Liver (tissue), 7 donors: ENCODE measurements at regions not wholly inside any gene's neighbourhood (a gene's known extent, or its start where the extent isn't known, plus 50 kb on each side); places are given as distances from the start of the nearest gene placed in this dataset.

ENCODE experiments used
- DNase-seq: peaks from one replicate; pipeline ENCODE4 v3.0.0-alpha.2; 2017; ENCODE audit warnings: low spot score
- H3K27ac ChIP-seq, 2 donors: one replicate each; pipeline ENCODE4 v1.7.0; 2013; ENCODE audit warnings: inconsistent platforms in 2 of 2, low read length in 2 of 2, control low read depth in 1 of 2, low read depth in 1 of 2, mild to moderate bottlenecking in 1 of 2
- H3K27me3 ChIP-seq, 4 donors: one replicate each; pipeline versions ENCODE4 v1.6.1 to v1.7.0; 2013; ENCODE audit warnings: low read length in 3 of 4, inconsistent platforms in 1 of 4, mild to moderate bottlenecking in 1 of 4, moderate library complexity in 1 of 4; ENCODE audit not compliant: control insufficient read depth in 4 of 4, insufficient read depth in 4 of 4
- H3K36me3 ChIP-seq, 4 donors: one replicate each; pipeline versions ENCODE4 v1.6.1 to v1.7.0; 2013; ENCODE audit warnings: low read length in 3 of 4, mild to moderate bottlenecking in 3 of 4, low read depth in 1 of 4, moderate library complexity in 1 of 4; ENCODE audit not compliant: control insufficient read depth in 4 of 4, insufficient read depth in 3 of 4
- H3K4me1 ChIP-seq, 4 donors: one replicate each; pipeline versions ENCODE4 v1.6.1 to v1.7.0; 2013; ENCODE audit warnings: low read length in 3 of 4, mild to moderate bottlenecking in 3 of 4, moderate library complexity in 1 of 4; ENCODE audit not compliant: control insufficient read depth in 4 of 4, insufficient read depth in 4 of 4
- H3K4me3 ChIP-seq, 3 donors: one replicate each; pipeline versions ENCODE4 v1.6.1 to v1.7.0; 2013; ENCODE audit warnings: low read length in 3 of 3, control low read depth in 1 of 3, low read depth in 1 of 3, mild to moderate bottlenecking in 1 of 3
- H3K9ac ChIP-seq, 2 donors: one replicate each; pipeline ENCODE4 v1.7.0; 2013; ENCODE audit warnings: low read length in 2 of 2, mild to moderate bottlenecking in 2 of 2, moderate library complexity in 2 of 2, control low read depth in 1 of 2, low read depth in 1 of 2
- H3K9me3 ChIP-seq, 4 donors: one replicate each; pipeline versions ENCODE4 v1.6.1 to v1.7.0; 2013; ENCODE audit warnings: low read length in 3 of 4; ENCODE audit not compliant: control insufficient read depth in 4 of 4
- ATF3 ChIP-seq: IDR thresholded peaks from 2 replicates; pipeline ENCODE4 v1.6.1; 2016; ENCODE audit warnings: antibody characterized with exemption
- CTCF ChIP-seq: fragments of 150-350 bp; IDR thresholded peaks from 2 replicates; pipeline ENCODE4 v1.5.1; 2017; ENCODE audit warnings: improper control_type of control experiment, low read depth, low read length; ENCODE audit not compliant: missing input control
- EGR1 ChIP-seq, 2 donors: IDR thresholded peaks; 2 replicates each; pipeline ENCODE4 v1.6.1; 2016 to 2018; ENCODE audit warnings: antibody characterized with exemption in 2 of 2, low read depth in 2 of 2
- FOXA1 ChIP-seq: IDR thresholded peaks from 2 replicates; pipeline ENCODE4 v1.6.1; 2016; ENCODE audit warnings: antibody characterized with exemption
- FOXA2 ChIP-seq: IDR thresholded peaks from 2 replicates; pipeline ENCODE4 v1.6.1; 2016; ENCODE audit warnings: antibody characterized with exemption
- GABPA ChIP-seq, 2 donors: IDR thresholded peaks in 1 of 2; conservative IDR thresholded peaks in 1 of 2; 2 replicates each; pipeline ENCODE4 v1.6.1; 2016; ENCODE audit warnings: antibody characterized with exemption in 2 of 2, mild to moderate bottlenecking in 1 of 2, moderate library complexity in 1 of 2
- HNF4A ChIP-seq, 2 donors: conservative IDR thresholded peaks; 2 replicates each; pipeline ENCODE4 v1.6.1; 2016; ENCODE audit warnings: antibody characterized with exemption in 2 of 2, mild to moderate bottlenecking in 2 of 2
- HNF4G ChIP-seq: IDR thresholded peaks from 2 replicates; pipeline ENCODE4 v1.6.1; 2016; ENCODE audit warnings: antibody characterized with exemption
- JUND ChIP-seq, 2 donors: IDR thresholded peaks; 2 replicates each; pipeline ENCODE4 v1.6.1; 2016; ENCODE audit warnings: antibody characterized with exemption in 2 of 2
- MAX ChIP-seq: IDR thresholded peaks from 2 replicates; pipeline ENCODE4 v1.6.1; 2016; ENCODE audit warnings: antibody characterized with exemption
- NR2F2 ChIP-seq: IDR thresholded peaks from 2 replicates; pipeline ENCODE4 v1.6.1; 2016; ENCODE audit warnings: antibody characterized with exemption
- RAD21 ChIP-seq, 2 donors: IDR thresholded peaks; 2 replicates each; pipeline ENCODE4 v1.6.1; 2016; ENCODE audit warnings: antibody characterized with exemption in 2 of 2, mild to moderate bottlenecking in 2 of 2
- REST ChIP-seq: IDR thresholded peaks from 2 replicates; pipeline ENCODE4 v1.6.1; 2016; ENCODE audit warnings: antibody characterized with exemption, mild to moderate bottlenecking
- RXRA ChIP-seq, 2 donors: IDR thresholded peaks; 2 replicates each; pipeline ENCODE4 v1.6.1; 2017 to 2018; ENCODE audit warnings: antibody characterized with exemption in 2 of 2, mild to moderate bottlenecking in 1 of 2
- SP1 ChIP-seq: IDR thresholded peaks from 2 replicates; pipeline ENCODE4 v1.6.1; 2018; ENCODE audit warnings: antibody characterized with exemption, mild to moderate bottlenecking
- TAF1 ChIP-seq: conservative IDR thresholded peaks from 2 replicates; pipeline ENCODE4 v1.6.1; 2016; ENCODE audit warnings: antibody characterized with exemption, mild to moderate bottlenecking
- YY1 ChIP-seq: IDR thresholded peaks from 2 replicates; pipeline ENCODE4 v1.6.1; 2016; ENCODE audit warnings: antibody characterized with exemption, mild to moderate bottlenecking
- ZBTB33 ChIP-seq: IDR thresholded peaks from 2 replicates; pipeline ENCODE4 v1.6.1; 2016; ENCODE audit warnings: antibody characterized with exemption
- donor health status: healthy.
- donor health status: healthy.
- donor health status: healthy.
- donor health status: healthy.

GRCh38 chr4:174071595-174071994 lies 211.9 kb downstream of the FBXO8 start:
- Histone ChIP-seq H3K4me3 (no peak overlapping the region), H3K9ac (no peak overlapping the region), H3K27ac (no peak overlapping the region), H3K9me3 (peaks cover 0 to 1% (median 0%) of the 10 kb centered on the region in 4 donors), H3K27me3 (peaks cover 0 to 7% (median 0%) of the 10 kb centered on the region in 4 donors), H3K36me3 (no peaks in the 10 kb centered on the region), H3K4me1 (no peaks in the 10 kb centered on the region)
- no peak for TF ChIP-seq RXRA (IDR thresholded peaks at IDR 0.05)
- no peak for TF ChIP-seq CTCF
- no peak for TF ChIP-seq REST
- TF ChIP-seq ZBTB33, result no peak
- no peak for TF ChIP-seq RAD21 (IDR thresholded peaks at IDR 0.05)
- TF ChIP-seq TAF1, result no peak
- no peak for TF ChIP-seq YY1
- TF ChIP-seq SP1, result no peak
- TF ChIP-seq GABPA (IDR thresholded peaks at IDR 0.05 in 1 of 2, conservative IDR thresholded peaks at IDR 0.05 in 1 of 2), result no peak
- no peak for TF ChIP-seq EGR1 (IDR thresholded peaks at IDR 0.05; ENCODE audit: low read depth in 2 of 2)
- no peak for TF ChIP-seq MAX
- TF ChIP-seq FOXA1, result no peak
- no peak for TF ChIP-seq HNF4A (conservative IDR thresholded peaks at IDR 0.05)
- TF ChIP-seq FOXA2, result no peak
- no peak for TF ChIP-seq NR2F2
- TF ChIP-seq HNF4G, result no peak
- no peak for TF ChIP-seq JUND (IDR thresholded peaks at IDR 0.05)
- TF ChIP-seq ATF3, result no peak
- DNase-seq, result no peak
